ENCODE measurements at regions not wholly inside any gene's neighbourhood (a gene's known extent, or its start where the extent isn't known, plus 50 kb on each side); places are given as distances from the start of the nearest gene placed in this dataset.
"Not testable (repeated sequence)": the region's sequence is repeated elsewhere in the genome, so short reads cannot be mapped to it uniquely, and the experiment has no call there.

DNA sequence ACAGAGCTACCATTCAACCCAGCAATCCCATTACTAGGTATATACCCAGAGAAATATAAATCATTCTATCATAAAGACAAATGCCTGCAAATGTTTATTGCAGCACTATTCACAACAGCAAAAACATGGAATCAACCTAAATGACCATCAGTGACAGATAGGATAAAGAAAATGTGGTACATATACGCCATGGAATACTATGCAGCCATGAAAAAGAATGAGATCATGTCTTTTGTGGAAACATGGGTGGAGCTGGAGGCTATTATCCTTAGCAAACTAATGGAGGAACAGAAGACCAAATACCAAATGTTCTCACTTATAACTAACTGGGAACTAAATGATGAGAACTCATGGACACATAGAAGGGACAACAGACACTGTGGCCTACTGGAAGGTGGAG lies 318.9 kb downstream of the ZIC3 start:
- DNase-seq: not testable (repeated sequence)

DNA sequence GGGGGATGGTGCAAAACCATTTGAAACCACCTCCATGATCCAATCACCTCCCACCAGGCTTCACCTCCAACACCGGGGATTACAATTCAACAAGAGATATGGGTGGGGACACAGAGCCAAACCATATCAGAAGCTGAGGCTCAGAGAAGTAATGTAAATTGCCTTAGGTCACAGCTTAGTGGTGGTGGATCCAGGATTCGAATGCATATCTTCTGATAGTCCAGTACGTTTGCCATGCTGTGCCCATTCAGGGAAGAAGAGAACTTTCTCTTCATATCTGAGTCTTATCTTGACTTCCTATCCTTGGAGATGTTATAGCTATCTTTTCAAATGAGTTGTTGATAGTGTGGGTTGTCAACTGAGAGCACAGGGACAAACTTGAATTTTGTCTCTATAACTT lies 325.5 kb downstream of the ZIC3 start:
- DNase-seq: no peak

DNA sequence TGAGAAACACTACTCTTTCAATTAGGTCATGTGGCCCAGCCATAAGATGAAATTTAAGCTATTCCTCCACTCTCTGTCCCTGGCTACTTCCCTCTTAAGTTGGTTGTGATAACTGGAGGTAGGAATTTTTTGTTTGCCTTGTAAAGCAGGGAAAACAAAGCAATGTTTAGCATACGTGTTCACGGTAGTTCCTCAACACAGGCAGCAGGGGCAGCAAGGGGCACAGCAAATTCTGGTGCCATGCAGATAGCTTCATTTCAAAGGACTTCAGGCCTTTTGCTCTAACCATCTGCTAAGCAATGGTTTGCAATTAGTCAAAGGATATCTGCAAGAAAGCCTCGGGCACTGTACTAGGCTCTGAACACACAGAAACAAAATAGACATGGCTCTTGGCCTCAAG lies 330.2 kb downstream of the ZIC3 start:
- no peak for DNase-seq

DNA sequence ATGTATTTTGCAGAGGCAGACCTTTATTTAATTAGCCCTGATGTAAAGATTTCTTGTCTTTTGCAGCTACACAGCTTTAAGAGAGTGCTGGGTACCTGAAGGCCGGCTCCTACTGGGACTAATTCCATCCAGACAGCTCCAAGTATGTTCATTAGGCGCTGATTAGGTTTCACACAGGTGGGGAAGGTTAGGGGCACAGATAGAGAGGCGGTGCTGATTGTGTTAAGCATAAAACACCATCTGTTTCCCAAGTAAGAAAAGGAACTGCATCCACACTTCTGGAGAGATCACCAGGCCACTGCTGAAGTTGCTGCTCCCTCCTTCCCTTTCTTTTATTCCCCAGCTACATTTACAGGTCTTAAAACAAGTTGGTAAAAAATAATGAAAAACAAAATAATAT lies 349.5 kb downstream of the ZIC3 start:
- no peak for DNase-seq

DNA sequence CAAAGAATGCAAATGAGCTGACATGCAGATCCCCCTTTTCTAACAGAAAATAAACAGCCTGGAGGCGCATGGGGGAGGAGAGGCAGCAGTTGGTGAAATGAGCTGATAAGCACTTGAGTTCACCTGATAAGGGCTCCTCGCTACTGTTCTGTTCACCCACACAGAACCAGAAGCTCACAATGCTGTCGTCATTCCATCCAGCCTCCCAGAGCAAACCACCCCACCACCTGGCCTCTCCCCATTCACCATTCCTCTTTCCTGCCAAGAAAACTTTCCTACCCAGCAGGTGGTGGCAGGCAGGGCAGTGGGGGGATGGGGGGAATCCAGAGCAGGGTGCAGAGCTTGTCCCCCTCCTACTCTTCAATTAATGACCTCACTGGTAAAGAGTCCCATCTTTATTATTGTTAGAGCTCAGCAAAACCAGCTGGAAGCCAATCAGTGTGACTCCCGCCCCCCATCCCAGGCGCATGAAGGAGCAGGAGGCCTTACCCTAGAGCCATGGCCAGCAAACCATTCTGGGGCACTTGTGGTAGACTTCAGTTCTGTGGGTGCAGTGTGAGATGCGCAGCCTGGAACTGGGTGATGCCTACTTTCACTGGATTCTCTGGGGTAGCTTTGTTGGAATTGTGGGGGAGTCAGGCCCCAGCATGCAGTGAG lies 350.3 kb downstream of the ZIC3 start:
- no peak for DNase-seq

DNA sequence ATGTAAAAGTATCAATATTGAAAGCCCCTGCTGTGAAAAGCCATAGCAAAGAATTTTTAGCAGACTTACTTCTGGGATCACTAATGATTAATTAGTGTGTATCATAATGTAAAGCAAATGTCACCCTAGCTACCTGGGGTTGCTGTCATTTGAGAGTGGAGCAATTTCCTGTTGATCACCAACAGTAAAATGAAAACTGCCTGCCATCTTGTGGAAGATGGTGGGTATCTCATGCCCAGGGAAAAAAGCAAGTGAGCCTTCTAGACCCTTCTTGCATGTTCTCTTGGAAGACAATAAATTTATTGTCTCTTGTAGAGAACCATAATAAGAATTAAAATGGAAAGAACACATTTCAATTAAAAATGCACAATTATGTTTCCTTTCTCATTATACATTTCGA lies 360.2 kb downstream of the ZIC3 start:
- DNase-seq: no peak

DNA sequence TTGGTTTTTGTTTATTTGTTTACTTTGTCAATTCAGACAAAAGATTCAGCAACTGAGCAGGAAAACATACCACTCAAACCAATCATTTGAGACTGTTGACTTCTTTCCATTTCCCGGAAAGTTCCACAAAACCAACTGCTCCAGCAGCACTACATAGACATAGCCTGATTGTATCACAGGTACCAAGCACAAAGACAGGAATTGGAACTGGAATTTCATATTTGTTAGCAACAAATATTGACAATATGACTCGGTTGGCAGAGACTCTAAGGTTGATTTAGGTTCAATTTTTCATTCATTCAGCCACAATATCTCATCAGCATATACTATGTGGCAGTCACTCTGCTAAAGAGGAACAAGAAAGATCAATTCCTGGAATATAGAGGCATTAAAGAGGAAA lies 364.0 kb downstream of the ZIC3 start:
- DNase-seq: no peak

DNA sequence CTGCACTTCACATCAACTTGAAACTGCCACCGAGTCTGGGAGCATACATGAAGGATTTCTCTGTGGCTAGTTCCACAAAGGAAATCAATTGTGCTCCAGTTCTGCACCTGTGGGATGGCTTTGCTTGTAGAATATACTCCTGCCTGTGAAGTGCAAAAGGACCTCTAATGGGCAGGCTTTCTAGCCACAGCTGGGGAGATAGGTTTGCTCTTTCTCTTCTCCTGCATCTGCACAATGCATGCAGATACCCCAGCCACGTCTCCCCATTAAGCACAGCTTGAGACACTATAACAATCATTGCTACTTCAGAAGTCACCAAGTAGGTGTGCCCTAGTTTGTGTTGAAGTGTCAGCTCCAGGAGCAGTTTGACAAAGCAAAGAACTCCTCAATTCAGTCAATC lies 364.6 kb downstream of the ZIC3 start:
- DNase-seq: no peak

DNA sequence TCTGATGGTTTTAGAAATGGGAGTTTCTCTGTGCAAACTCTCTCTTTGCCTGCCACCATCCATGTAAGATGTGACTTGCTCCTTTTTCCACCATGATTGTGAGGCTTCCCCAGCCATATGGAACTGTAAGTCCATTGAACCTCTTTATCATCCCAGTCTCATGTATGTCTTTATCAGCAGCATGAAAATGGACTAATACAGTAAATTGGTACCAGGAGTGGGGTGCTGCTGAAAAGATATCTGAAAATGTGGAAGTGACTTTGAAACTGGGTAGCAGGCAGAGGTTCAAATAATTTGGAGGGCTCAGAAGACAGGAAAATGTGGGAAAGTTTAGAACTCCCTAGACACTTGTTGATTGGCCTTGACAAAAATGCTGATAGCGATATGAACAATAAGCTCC lies 368.3 kb downstream of the ZIC3 start:
- not testable (repeated sequence) for DNase-seq

DNA sequence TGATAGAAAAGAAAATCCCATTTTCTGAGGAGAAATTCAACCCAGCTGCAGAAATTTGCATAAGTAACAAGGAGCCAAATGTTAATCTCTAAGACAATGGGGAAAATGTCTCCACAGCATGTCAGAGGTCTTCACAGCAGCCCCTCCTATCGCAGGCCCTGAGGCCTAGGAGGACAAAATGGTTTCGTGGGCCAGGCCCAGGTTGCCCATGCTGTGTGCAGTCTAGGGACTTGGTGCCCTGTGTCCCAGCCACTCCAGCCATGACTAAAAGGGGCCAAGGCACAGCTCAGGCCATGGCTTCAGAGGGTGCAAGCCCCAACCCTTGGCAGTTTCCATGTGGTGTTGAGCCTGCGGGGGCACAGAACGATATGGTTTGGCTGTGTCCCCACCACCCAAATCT lies 369.0 kb downstream of the ZIC3 start:
- DNase-seq: not testable (repeated sequence)

DNA sequence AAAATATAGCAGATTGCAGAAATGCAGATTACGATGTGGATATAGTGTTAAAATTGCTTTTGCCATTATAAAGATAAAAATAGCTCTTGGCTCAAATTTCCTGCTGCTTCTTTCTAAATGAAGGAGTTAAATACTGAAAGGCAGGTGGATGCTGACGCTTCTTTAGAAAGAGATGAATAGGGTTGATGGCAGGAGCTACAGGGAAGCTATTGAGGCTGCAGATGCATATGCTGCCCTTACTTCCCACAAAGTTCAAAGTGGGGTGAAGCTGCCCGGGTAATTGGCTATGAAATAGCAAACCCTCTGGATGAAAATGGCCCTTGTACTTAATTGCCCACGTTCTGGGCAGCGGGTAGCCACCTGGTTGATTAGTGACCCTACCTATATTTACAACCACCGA lies 379.5 kb downstream of the ZIC3 start:
- DNase-seq: no peak

DNA sequence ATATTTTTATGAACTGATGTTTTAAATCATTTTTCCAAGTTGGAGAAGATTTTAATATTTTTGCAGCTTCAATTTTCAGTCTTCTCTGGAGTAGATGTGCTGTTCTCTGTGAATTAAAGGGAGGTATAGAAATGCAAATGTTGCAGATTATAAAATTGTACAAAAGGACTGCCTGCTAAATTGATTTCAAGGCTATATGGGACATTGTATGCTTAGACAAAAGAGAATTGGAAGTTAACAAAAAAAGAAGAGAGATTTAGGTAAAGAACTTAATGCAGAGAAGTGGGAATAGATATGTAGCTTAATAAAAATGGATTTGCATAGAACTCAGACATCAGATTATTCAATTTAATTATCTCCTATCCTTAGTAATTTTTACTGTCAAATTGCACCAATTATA lies 403.3 kb downstream of the ZIC3 start:
- no peak for DNase-seq

DNA sequence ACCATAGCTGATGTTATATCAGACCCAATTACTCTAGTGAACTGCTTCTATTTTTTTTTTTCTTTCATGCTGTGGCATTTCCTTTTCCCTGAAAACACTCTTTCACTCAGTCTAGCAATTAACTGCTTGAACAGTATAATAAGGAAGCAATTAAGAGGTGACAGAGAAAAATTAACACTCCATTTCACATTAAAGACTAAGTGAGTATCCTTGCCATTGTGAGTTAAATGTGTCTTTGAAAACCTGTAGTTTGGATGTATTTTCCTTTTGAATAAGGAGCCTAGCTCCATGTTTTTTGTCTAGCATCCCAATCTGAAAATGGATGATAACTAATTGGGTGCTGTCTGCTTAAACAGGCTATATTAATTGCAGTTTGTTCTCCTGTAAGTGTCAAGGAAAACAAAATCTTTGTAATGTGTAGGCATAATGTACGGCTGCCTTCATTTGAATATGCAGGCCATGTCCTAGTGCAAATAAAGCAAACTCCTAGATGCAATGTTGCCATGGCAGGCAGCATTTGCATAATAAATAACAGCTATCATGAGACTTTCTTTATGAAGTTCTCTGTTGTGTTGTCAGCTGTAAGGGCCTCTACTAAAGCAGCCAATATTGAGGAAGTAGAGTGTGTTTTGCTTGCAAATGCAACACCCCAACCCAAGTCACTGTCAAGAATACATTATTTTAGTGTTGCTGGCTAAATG lies 416.7 kb downstream of the ZIC3 start:
- DNase-seq: no peak

DNA sequence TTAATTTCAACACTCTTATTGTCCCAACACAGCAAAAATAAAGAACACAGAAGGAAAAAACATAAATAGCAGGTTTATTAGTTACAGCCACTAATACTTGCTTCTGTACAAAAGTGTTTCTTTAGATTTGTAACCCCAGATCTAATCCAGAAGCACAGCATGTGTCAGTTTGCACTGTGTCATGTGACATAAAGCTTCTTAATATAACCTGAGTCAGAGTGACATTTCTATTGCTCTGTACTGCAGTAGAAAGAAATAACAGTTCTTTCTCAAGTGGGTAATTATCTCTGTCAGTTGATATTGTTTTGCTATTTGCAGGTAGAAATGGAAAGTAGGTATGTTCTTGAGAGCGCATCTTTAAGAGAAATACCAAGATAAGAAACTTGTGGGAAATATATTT lies 422.5 kb downstream of the ZIC3 start:
- DNase-seq: no peak

DNA sequence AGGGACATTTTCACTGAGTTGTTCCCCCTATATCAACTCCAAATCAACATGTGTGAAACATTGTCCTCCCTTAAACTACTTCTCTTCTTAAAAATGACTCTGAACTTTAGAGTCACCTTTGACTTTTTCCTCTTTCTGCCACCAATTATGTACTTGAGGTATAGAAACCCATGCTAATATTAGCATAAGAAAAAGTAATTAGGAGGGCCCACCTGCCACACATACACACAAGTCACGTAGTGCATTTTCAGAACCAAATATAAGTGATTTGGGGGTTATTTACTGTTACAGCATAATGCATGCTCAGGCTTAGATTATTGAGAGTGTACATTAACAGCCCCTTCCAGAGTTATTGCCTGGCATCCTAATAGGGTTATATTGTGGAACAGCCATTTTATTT lies 432.7 kb downstream of the ZIC3 start:
- DNase-seq: no peak

DNA sequence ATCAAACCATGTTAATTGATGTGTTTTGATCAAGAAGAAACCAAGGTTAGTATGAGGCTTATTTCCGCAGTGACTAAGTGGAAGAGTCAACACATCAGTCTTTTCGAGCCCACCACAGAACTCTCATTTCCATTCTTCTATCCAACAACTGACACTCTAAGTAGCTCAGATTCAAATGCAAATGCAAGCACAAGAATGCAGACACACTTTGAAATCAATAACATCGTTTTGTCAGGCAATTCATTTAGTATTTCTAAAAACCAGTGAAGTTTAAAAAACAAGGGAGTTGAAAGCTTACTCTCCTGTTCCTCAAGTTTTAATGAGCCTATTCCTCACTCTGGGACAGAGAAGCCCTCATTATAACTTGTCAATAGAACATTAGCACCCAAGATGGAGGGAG lies 433.1 kb downstream of the ZIC3 start:
- no peak for DNase-seq

DNA sequence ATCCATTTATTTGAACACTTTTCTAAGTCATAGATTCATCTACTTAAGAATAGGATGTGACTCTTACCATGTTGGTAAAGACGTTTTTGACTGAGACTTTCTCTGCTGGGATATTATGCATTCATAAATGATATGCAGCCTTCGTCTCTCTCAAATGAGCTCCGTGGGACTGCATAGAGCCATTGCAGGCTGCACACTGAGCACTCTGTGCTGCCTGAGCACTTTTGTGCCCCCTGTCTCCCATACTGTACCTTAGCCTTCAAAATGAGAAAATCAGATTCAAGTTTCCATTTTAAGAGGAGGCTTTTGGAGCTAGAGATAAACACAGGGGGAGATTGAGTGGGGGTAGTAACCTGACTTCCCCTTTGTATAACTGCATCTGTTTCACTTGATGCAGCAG lies 433.6 kb downstream of the ZIC3 start:
- no peak for DNase-seq

DNA sequence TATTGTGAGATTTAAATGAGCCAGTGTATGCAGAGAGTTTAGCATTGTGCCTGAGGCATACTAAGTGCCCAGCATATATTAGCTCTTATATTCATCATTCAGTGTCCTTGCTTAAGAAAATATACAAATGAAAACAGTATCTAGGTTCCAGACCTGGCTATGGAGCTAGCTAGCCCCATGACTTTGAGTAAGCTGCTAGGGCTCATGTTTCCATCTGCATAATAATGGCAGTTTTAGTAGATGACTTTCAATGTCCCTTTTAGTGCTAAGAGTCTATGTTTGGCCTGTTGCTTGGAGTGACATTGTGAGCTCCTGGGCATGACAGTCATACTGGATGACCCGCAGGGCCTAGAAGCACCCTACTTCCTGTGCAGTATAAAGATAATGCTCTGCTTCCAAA lies 435.3 kb downstream of the ZIC3 start:
- DNase-seq: no peak

DNA sequence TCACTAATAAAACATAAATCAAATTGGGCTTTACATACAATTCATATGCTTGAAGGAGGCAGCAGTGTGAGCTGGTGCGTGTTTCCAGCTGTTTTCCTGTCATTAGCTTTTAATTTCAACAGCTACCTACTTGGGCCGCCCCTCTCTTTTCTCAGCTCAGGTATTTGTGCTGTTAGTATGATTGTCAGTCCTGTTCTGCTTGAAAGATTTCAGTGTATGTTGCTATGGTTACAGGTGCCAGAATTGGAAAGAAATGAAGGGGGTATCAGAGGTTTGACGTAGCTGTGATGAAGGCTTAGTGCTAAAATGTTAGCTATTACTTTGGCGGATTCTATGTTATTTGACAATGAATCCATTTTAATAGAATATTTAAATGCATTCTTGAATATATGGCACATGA lies 440.3 kb downstream of the ZIC3 start:
- no peak for DNase-seq

DNA sequence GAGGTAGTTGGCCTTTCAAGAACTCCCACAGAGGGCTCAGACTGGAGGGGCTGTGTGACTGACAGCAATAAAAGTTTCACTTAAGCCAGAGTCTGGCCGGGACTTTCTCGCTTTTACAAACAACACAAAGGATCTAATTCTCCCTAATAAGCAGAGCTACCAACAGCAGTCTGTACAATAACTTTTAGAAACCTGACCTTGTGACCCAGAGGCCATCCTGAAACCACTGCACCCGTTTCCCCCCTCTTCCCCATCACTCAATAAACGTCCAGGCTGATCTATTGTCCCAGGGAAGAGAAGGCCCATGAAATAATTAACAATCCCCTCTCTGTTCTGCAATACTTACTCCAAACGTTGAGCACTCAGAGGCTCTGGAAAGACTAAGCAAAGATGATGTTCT lies 442.4 kb downstream of the ZIC3 start:
- no peak for DNase-seq

DNA sequence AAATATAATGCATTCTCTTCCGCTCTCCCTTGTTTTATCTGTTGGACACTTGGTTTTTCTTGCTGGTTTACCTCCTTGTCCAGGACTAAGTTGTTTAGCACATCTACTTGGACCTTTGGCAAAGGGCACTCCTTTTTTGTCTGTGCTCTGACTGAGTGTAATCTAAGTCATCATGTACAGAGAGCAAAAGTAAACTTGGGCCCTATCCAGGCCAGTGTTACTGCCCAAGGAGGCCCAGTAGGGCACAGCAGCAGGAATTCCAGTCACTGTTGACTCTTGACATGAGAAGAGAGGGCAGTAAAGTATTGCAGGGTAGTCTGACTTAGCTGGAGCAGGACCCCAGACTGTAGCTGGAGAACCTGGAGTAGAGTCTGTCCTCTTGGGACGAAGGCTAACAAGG lies 445.5 kb downstream of the ZIC3 start:
- DNase-seq: no peak

DNA sequence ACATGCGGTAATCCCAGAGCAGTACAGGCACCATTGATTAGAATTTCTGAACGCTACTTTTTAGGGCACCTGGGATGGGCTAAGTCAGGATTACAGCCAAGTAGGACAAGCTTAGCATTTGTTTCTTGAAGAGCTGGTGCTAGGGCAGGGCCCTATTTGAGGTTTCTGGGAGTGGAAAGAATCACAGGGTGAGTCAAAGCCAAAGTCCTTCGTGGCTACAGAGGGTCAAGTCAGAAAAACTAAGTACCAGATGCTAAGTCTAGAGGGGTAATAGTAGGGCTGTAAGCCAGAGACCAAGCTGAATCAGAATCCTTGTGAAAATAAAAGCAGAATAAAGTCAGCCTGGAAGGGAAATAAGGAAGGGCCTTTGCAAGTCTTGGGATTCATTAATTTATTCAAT lies 448.6 kb downstream of the ZIC3 start:
- DNase-seq: no peak

DNA sequence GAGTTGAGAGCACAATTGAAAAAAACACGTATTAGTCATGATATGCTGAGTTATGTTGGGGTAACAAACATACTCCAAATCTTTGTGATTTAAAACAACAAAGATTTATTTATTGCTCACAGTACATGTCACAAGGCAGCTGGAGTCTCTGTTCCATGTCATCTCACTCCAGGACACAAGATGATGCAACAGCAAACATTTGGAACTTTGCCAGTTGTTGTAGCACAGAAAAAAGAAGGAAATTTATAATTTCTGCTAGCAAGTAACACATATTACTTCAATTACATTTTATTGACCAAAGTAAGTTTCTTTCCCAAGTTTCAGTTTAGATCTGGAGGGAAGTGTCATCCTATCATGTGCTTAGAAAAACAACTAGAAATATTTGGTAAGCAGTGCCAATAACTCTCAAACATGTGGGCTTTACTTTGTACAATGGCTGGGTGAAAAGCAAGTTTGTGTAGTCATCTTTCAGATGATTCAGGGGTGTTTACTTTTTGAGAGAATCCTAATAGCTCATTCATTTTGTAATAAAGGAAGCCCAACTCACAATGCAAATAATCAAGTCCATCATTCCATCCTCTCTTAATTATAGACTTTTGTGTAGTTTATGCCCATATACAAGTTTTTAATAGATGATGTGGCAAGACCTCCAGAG lies 452.3 kb downstream of the ZIC3 start:
- no peak for DNase-seq

DNA sequence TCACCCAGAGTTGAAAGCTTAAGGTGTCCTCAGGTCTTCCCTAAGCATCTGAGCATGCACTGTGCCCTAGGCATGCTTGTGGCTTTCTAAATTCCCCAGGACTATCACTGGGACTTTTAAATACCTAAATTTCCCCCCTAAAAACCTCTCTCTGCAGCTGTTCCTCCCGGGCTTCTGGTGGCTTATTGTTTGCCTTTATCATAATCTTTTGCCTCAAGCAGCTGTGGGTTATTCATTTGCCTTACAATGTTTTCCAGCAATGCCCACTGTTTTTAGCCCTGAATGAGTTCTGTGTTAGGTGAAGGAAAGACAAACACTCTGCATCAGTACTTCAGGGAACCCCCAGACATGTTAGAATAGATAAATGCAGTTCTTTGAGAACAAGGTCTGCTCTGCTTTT lies 455.0 kb downstream of the ZIC3 start:
- no peak for DNase-seq

DNA sequence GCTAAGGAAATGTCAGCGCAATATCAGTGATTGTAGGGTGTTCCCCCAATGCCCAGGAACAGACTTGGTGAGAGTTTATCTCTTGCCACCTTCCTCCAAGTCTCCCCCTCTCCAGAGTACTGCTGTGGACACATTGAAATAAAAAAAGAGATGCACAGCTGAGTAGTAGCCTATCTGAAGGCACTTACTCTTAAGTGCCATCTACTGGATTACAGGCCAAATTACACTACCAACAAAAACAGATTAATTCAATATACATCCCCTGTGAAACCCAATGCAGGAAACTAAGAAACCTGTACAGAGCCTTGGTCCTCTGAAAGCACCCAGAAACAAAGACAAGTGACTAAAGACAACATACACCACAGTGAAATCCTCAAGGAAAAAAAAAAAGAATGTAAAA lies 460.3 kb downstream of the ZIC3 start:
- DNase-seq: no peak

Measured in NCI-H1694 (cell line).